ENCODE measurements at regions not wholly inside any gene's neighbourhood (a gene's known extent, or its start where the extent isn't known, plus 50 kb on each side); places are given as distances from the start of the nearest gene placed in this dataset.

GRCh38 chr5:153018121-153018520, 472.3 kb upstream of the GRIA1 start:
- Histone ChIP-seq H3K27me3 (ENCODE audit: control insufficient read depth, insufficient read depth, low read length) (no peaks in the 10 kb centered on the region), H3K4me1 (ENCODE audit: control insufficient read depth, insufficient read depth, low read length) (no peaks in the 10 kb centered on the region), H3K27ac (ENCODE audit: low read length) (no peak overlapping the region), H3K9me3 (ENCODE audit: control insufficient read depth, insufficient read depth, low read length) (peaks cover 14% of the 10 kb centered on the region), H3K4me3 (ENCODE audit: low read length) (no peak overlapping the region), H3K36me3 (ENCODE audit: control insufficient read depth, insufficient read depth, low read length) (no peaks in the 10 kb centered on the region)
- intact Hi-C loops (cut with micrococcal nuclease) = no loop called here
- Mint-ChIP-seq H3K4me1 (no peaks in the 10 kb centered on the region), H3K27ac (no peak overlapping the region), H3K36me3 (peaks cover 19% of the 10 kb centered on the region), H3K27me3 (ENCODE audit: low read depth in 2 of 2) (no peaks in the 10 kb centered on the region), H3K4me3 (no peak overlapping the region), H3K9me3 (peaks cover 2 to 38% of the 10 kb centered on the region in 2 donors)
- TF ChIP-seq CTCF (IDR thresholded peaks at IDR 0.05) = no peak
- no CpG with 5 or more reads among the region's 4 CpGs for WGBS (ENCODE audit: insufficient coverage)
- DNase-seq (no peak), ATAC-seq (no peak)

GRCh38 chr5:153030755-153031725, 459.4 kb upstream of the GRIA1 start:
- 86% methylated on average over 4 of the region's 5 CpGs for WGBS (ENCODE audit: insufficient coverage)
- no peaks in the 10 kb centered on the region for H3K27me3 ChIP-seq (ENCODE audit: control insufficient read depth, insufficient read depth, low read length)
- H3K4me3 Mint-ChIP-seq = no peak overlapping the region

GRCh38 chr5:153039501-153039900, 451.0 kb upstream of the GRIA1 start:
- intact Hi-C loops (cut with micrococcal nuclease) = no loop called here
- H3K36me3 ChIP-seq (ENCODE audit: control insufficient read depth, insufficient read depth, low read length) = no peaks in the 10 kb centered on the region
- peaks cover 17 to 22% of the 10 kb centered on the region in 2 donors for H3K9me3 Mint-ChIP-seq
- no peaks in the 10 kb centered on the region for H3K4me1 ChIP-seq (ENCODE audit: control insufficient read depth, insufficient read depth, low read length)
- no peaks in the 10 kb centered on the region for H3K36me3 Mint-ChIP-seq
- no peak overlapping the region for H3K4me3 Mint-ChIP-seq
- H3K27ac Mint-ChIP-seq = no peak overlapping the region
- H3K27me3 ChIP-seq (ENCODE audit: control insufficient read depth, insufficient read depth, low read length) = no peaks in the 10 kb centered on the region
- no peak overlapping the region for H3K4me3 ChIP-seq (ENCODE audit: low read length)
- no peak overlapping the region for H3K27ac ChIP-seq (ENCODE audit: low read length)
- no peak for TF ChIP-seq CTCF (IDR thresholded peaks at IDR 0.05)
- H3K9me3 ChIP-seq (ENCODE audit: control insufficient read depth, insufficient read depth, low read length) = no peaks in the 10 kb centered on the region
- no peak for ATAC-seq
- H3K27me3 Mint-ChIP-seq (ENCODE audit: low read depth in 2 of 2) = no peaks in the 10 kb centered on the region
- H3K4me1 Mint-ChIP-seq = no peaks in the 10 kb centered on the region
- DNase-seq = no peak
- 91% methylated on average over 2 of the region's 3 CpGs for WGBS (ENCODE audit: insufficient coverage)

More at GRCh38 chr5:153030755-153031725, 459.4 kb upstream of the GRIA1 start:
- no peaks in the 10 kb centered on the region for H3K36me3 ChIP-seq (ENCODE audit: control insufficient read depth, insufficient read depth, low read length)
- H3K36me3 Mint-ChIP-seq = no peaks in the 10 kb centered on the region
- ATAC-seq = no peak
- no peaks in the 10 kb centered on the region for H3K4me1 ChIP-seq (ENCODE audit: control insufficient read depth, insufficient read depth, low read length)
- intact Hi-C loops (cut with micrococcal nuclease) = no loop called here
- H3K27me3 Mint-ChIP-seq (ENCODE audit: low read depth in 2 of 2) = no peaks in the 10 kb centered on the region
- no peak for TF ChIP-seq CTCF (IDR thresholded peaks at IDR 0.05)
- H3K9me3 Mint-ChIP-seq = peaks cover 0 to 16% of the 10 kb centered on the region in 2 donors
- H3K4me1 Mint-ChIP-seq = no peaks in the 10 kb centered on the region
- H3K27ac ChIP-seq (ENCODE audit: low read length) = no peak overlapping the region
- H3K9me3 ChIP-seq (ENCODE audit: control insufficient read depth, insufficient read depth, low read length) = no peaks in the 10 kb centered on the region
- no peak for DNase-seq
- H3K4me3 ChIP-seq (ENCODE audit: low read length) = no peak overlapping the region
- no peak overlapping the region for H3K27ac Mint-ChIP-seq

All from natural killer cell (primary cell).